ENCODE measurements at regions not wholly inside any gene's neighbourhood (a gene's known extent, or its start where the extent isn't known, plus 50 kb on each side); places are given as distances from the start of the nearest gene placed in this dataset.

DNA sequence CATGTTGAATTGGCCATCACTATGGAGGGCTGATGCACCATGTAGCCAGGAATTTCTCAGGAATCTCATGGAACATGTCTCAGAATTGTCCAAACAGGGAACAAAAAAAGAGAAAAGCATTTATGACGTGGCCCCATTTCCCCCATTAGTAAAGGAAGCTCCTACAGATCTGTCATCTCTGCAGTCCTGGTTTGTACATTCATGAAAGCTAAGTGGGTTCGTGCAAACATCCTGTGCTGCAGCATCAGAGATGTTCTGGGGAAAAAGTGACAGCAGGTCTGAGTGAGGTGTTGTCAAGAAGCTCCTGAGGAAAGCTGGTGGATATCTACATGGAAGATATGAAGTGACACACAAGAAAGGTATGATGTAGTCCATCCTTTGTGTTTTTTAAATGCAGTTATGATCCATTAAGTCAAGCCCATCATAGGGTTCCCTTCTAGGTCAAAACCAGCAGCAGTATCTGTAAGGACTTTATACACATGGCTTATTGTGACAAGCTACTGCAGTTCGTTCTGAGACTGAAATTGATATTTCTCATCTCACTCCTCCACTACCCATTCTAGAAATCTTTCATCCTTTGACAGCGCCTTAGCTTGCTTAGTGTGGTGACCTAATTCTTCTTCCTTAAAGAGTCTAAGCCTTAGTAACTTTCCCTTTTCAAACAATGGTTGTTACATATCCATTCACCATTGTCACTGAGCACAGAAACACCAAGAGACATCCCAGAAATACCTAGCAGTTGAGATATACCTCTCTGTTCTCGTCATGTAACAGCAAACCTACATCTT lies 200.0 kb upstream of the TCF21 start:
- Histone ChIP-seq H3K27me3 (ENCODE audit: insufficient read depth in 3 of 3, low read length in 2 of 3) (no peaks in the 10 kb centered on the region), H3K4me3 (no peak overlapping the region), H3K4me1 (no peaks in the 10 kb centered on the region), H3K9me3 (no peaks in the 10 kb centered on the region), H3K27ac (no peak overlapping the region), H3K36me3 (ENCODE audit: insufficient read depth in 1 of 2, low read depth in 1 of 2) (no peaks in the 10 kb centered on the region)
- no peak for ATAC-seq
- TF ChIP-seq, protein P1, sequence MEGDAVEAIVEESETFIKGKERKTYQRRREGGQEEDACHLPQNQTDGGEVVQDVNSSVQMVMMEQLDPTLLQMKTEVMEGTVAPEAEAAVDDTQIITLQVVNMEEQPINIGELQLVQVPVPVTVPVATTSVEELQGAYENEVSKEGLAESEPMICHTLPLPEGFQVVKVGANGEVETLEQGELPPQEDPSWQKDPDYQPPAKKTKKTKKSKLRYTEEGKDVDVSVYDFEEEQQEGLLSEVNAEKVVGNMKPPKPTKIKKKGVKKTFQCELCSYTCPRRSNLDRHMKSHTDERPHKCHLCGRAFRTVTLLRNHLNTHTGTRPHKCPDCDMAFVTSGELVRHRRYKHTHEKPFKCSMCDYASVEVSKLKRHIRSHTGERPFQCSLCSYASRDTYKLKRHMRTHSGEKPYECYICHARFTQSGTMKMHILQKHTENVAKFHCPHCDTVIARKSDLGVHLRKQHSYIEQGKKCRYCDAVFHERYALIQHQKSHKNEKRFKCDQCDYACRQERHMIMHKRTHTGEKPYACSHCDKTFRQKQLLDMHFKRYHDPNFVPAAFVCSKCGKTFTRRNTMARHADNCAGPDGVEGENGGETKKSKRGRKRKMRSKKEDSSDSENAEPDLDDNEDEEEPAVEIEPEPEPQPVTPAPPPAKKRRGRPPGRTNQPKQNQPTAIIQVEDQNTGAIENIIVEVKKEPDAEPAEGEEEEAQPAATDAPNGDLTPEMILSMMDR (IDR thresholded peaks at IDR 0.05), result no peak
- no peak for DNase-seq
- WGBS, 3 donors, result 80 to 81% (median 81%) methylated on average over 5 of the region's 5 CpGs
- intact Hi-C loops (cut with DNase I), result no loop called here

DNA sequence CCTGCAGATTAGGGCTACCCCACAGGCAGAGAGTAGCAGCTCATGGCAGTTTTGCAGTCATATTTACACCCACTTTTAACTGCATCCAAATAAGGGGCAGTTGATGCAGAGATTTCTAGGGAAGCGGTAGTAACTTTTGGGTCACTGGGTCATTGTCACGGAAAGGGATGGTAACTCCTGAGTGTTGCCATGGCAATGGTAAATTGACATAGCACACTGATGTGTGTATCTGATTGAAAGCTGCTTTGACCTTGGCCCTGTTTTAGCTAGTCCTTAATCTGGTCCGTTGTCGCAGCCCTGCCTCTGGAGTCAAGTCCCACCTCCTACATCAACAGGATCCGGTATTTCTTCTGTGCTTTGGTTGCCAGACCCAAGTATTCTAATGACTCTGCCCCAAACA lies 199.1 kb upstream of the TCF21 start:
- 66 to 77% (median 74%) methylated on average over 5 of the region's 5 CpGs for WGBS, 3 donors
- Histone ChIP-seq H3K27ac (no peak overlapping the region), H3K27me3 (ENCODE audit: insufficient read depth in 3 of 3, low read length in 2 of 3) (no peaks in the 10 kb centered on the region), H3K4me3 (no peak overlapping the region), H3K4me1 (no peaks in the 10 kb centered on the region), H3K9me3 (no peaks in the 10 kb centered on the region), H3K36me3 (ENCODE audit: insufficient read depth in 1 of 2, low read depth in 1 of 2) (no peaks in the 10 kb centered on the region)
- DNase-seq (no peak), ATAC-seq (no peak)
- TF ChIP-seq, protein P1 (IDR thresholded peaks at IDR 0.05), result no peak
- intact Hi-C loops (cut with DNase I), result no loop called here

DNA sequence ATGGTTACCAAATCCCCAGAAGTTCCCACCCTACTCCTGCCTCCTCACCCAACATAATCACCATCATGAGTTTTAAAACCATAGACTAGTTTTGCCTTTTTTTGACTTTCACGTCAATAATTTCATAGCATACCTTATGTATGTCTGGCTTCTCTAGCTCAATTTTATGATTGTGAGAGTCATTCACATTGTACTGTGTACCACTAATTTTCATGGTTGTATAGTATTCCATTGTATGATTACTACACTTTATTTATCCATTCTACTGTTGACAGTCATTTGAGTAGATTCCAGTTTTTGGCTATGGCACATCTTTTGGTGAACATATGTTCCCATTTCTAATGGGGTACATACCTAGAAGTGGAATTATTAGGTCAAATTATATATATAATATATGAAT lies 195.3 kb upstream of the TCF21 start:
- WGBS, 3 donors, result 85 to 95% (median 94%) methylated on average over 1 of the region's 1 CpG
- Histone ChIP-seq H3K4me1 (no peaks in the 10 kb centered on the region), H3K4me3 (no peak overlapping the region), H3K9me3 (no peaks in the 10 kb centered on the region), H3K27me3 (ENCODE audit: insufficient read depth in 3 of 3, low read length in 2 of 3) (no peaks in the 10 kb centered on the region), H3K27ac (no peak overlapping the region), H3K36me3 (ENCODE audit: insufficient read depth in 1 of 2, low read depth in 1 of 2) (no peaks in the 10 kb centered on the region)
- ATAC-seq (no peak), DNase-seq (no peak)
- TF ChIP-seq, protein P1 (IDR thresholded peaks at IDR 0.05), result no peak
- intact Hi-C loops (cut with DNase I), result no loop called here

DNA sequence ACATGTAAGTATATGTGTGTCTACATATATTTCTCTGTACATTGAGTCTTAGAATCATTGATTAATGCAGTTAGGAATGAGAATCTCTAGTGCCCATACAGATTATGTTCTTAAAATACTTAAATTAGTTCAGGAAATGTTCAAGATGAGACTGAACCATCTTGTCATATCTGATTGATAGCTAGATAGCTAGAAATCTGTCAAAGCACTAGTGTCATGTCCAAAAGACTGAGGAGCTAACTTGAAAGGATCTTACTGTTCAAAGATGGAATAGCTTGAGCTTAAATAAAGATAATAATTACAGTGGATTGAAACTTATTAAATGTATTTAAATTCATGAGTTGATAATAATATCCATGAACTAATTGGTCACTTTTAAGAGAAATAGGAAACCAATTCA lies 191.7 kb upstream of the TCF21 start:
- Histone ChIP-seq H3K4me3 (no peak overlapping the region), H3K27ac (no peak overlapping the region), H3K27me3 (ENCODE audit: insufficient read depth in 3 of 3, low read length in 2 of 3) (no peaks in the 10 kb centered on the region), H3K9me3 (no peaks in the 10 kb centered on the region), H3K4me1 (no peaks in the 10 kb centered on the region), H3K36me3 (ENCODE audit: insufficient read depth in 1 of 2, low read depth in 1 of 2) (no peaks in the 10 kb centered on the region)
- DNase-seq, result no peak
- intact Hi-C loops (cut with DNase I), result no loop called here
- ATAC-seq, result no peak
- TF ChIP-seq, protein P1 (IDR thresholded peaks at IDR 0.05), result no peak

DNA sequence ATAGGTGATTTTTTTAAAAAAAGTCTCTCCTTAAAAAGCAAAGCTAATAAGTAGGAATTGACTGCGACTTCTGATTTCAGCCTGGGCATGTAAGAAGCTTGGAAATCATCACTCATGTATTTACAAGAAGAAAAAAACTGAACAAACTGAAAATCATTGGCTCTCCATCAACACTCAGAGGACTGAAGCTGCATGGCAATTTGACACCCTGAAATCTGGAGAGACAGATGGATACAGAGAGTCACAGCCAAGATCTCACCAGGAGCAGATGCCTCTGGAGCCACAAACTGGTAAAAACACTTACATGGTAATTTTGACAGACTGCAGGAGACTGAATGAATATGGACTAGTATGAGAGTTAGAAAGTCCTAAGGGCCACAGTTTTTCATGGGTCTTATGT lies 191.2 kb upstream of the TCF21 start:
- Histone ChIP-seq H3K27ac (no peak overlapping the region), H3K9me3 (no peaks in the 10 kb centered on the region), H3K27me3 (ENCODE audit: insufficient read depth in 3 of 3, low read length in 2 of 3) (no peaks in the 10 kb centered on the region), H3K4me3 (no peak overlapping the region), H3K36me3 (ENCODE audit: insufficient read depth in 1 of 2, low read depth in 1 of 2) (no peaks in the 10 kb centered on the region), H3K4me1 (no peaks in the 10 kb centered on the region)
- TF ChIP-seq, protein P1 (IDR thresholded peaks at IDR 0.05), result no peak
- DNase-seq (no peak), ATAC-seq (no peak)
- 14 to 31% (median 29%) methylated on average over 1 of the region's 1 CpG for WGBS, 3 donors
- intact Hi-C loops (cut with DNase I), result no loop called here

All from psoas muscle (tissue), 7 donors.